ENCODE measurements at regions not wholly inside any gene's neighbourhood (a gene's known extent, or its start where the extent isn't known, plus 50 kb on each side); places are given as distances from the start of the nearest gene placed in this dataset.

DNA sequence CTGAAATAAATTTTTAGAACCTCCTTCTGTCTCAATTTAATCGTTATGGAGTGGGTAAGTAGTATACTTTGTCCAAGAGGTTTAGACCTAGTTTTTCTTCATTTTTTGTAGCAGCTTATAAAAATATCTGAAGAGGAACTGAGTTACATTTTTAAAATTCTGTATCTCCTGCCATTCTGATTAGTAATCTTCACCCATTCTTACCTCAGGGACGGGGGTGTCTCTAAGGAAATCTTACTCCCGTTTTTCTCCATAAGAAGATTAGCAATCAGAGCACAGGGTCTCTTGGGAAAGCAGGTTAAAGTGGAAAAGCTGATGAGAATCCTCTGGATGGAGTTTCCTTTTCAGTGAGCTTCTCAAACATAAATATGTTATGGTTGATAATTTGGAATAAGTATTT lies 259.3 kb upstream of the FAM83B start:
- Mint-ChIP-seq H3K4me3 (no peak overlapping the region), H3K27ac (no peak overlapping the region), H3K4me1 (no peaks in the 10 kb centered on the region), H3K9me3 (peaks cover 0 to 15% (median 4%) of the 10 kb centered on the region in 7 donors), H3K27me3 (no peaks in the 10 kb centered on the region), H3K36me3 (no peaks in the 10 kb centered on the region)
- ATAC-seq (ENCODE audit: low read depth in 2 of 2): no peak
- no peak for DNase-seq

DNA sequence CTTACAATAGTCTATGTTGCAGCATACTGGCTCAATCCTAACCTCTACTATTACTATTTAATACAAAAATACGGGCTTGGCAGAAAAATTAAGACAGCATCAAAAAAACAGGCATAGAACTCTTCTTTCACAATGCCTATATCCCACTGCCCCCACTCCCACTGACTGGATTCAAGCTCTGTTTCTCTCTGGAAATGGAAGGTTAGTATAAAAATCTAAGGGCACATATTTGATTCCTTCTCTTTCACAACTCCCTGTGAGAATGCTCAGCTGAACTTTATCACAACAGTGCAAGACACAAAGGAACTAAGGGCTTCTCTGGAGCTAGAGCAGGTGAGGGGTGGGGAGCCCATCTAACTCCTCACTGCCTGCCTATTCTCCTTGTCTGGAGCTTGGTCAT lies 258.4 kb upstream of the FAM83B start:
- H3K36me3 Mint-ChIP-seq: no peaks in the 10 kb centered on the region
- no peaks in the 10 kb centered on the region for H3K27me3 Mint-ChIP-seq
- DNase-seq (no peak), ATAC-seq (ENCODE audit: low read depth in 2 of 2) (no peak)
- H3K27ac Mint-ChIP-seq: no peak overlapping the region
- no peak overlapping the region for H3K4me3 Mint-ChIP-seq
- no peaks in the 10 kb centered on the region for H3K4me1 Mint-ChIP-seq
- H3K9me3 Mint-ChIP-seq: peaks cover 0 to 11% (median 4%) of the 10 kb centered on the region in 7 donors

- Mint-ChIP-seq H3K4me1 (no peaks in the 10 kb centered on the region), H3K4me3 (no peak overlapping the region), H3K36me3 (no peaks in the 10 kb centered on the region), H3K9me3 (peaks cover 0 to 2% (median 0%) of the 10 kb centered on the region in 7 donors), H3K27ac (no peak overlapping the region), H3K27me3 (no peaks in the 10 kb centered on the region)
- DNase-seq (no peak), ATAC-seq (ENCODE audit: low read depth in 2 of 2) (no peak)
Observed at GRCh38 chr6:54595844-54596243, 250.7 kb upstream of the FAM83B start.

- H3K4me3 Mint-ChIP-seq: no peak overlapping the region
- no peaks in the 10 kb centered on the region for H3K36me3 Mint-ChIP-seq
- H3K27me3 Mint-ChIP-seq: no peaks in the 10 kb centered on the region
- no peaks in the 10 kb centered on the region for H3K4me1 Mint-ChIP-seq
- H3K9me3 Mint-ChIP-seq: peaks cover 0 to 2% (median 0%) of the 10 kb centered on the region in 7 donors
- ATAC-seq (ENCODE audit: low read depth in 2 of 2): no peak
- no peak for DNase-seq
- H3K27ac Mint-ChIP-seq: no peak overlapping the region
Observed at GRCh38 chr6:54598787-54599313, 247.7 kb upstream of the FAM83B start.

GRCh38 chr6:54601600-54602300 lies 244.8 kb upstream of the FAM83B start:
- Mint-ChIP-seq H3K27ac (no peak overlapping the region), H3K27me3 (no peaks in the 10 kb centered on the region), H3K36me3 (no peaks in the 10 kb centered on the region), H3K4me3 (no peak overlapping the region), H3K9me3 (peaks cover 0 to 5% (median 0%) of the 10 kb centered on the region in 7 donors), H3K4me1 (no peaks in the 10 kb centered on the region)
- no peak for ATAC-seq (ENCODE audit: low read depth in 2 of 2)
- DNase-seq: no peak

DNA sequence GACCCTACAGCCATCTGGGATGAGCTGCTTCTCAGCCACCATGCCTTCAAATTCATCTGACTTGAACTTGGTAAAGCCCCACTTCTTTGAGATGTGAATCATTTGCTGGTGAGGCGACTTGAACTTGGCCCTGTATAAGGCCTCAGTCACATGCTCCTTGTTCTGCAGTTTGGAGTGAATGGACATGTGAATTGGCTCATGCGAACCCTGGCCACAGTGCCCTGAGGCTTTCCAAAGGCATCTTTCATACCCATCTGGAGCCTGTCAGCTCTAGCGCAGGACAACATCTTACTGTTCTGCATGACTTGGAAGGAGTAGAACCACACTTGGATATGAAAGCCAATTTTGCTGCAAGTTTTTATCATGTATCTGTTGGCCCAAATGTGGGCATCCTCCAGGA lies 244.0 kb upstream of the FAM83B start:
- Mint-ChIP-seq H3K27me3 (no peaks in the 10 kb centered on the region), H3K4me1 (no peaks in the 10 kb centered on the region), H3K27ac (no peak overlapping the region), H3K9me3 (peaks cover 0 to 5% (median 0%) of the 10 kb centered on the region in 7 donors), H3K36me3 (no peaks in the 10 kb centered on the region), H3K4me3 (no peak overlapping the region)
- ATAC-seq (ENCODE audit: low read depth in 2 of 2) (no peak), DNase-seq (no peak)

- ATAC-seq (ENCODE audit: low read depth in 2 of 2) (no peak), DNase-seq (no peak)
- H3K27ac Mint-ChIP-seq: no peak overlapping the region
- H3K4me3 Mint-ChIP-seq: no peak overlapping the region
- no peaks in the 10 kb centered on the region for H3K27me3 Mint-ChIP-seq
- H3K4me1 Mint-ChIP-seq: no peaks in the 10 kb centered on the region
- peaks cover 0 to 9% (median 2%) of the 10 kb centered on the region in 7 donors for H3K9me3 Mint-ChIP-seq
- no peaks in the 10 kb centered on the region for H3K36me3 Mint-ChIP-seq
Observed at GRCh38 chr6:54609981-54610380, 236.6 kb upstream of the FAM83B start.

- Mint-ChIP-seq H3K9me3 (peaks cover 0 to 9% (median 0%) of the 10 kb centered on the region in 7 donors), H3K4me1 (no peaks in the 10 kb centered on the region), H3K27ac (no peak overlapping the region), H3K36me3 (no peaks in the 10 kb centered on the region), H3K4me3 (no peak overlapping the region), H3K27me3 (no peaks in the 10 kb centered on the region)
- ATAC-seq (ENCODE audit: low read depth in 2 of 2) (no peak), DNase-seq (no peak)
Observed at GRCh38 chr6:54613596-54613995, 233.0 kb upstream of the FAM83B start.

DNA sequence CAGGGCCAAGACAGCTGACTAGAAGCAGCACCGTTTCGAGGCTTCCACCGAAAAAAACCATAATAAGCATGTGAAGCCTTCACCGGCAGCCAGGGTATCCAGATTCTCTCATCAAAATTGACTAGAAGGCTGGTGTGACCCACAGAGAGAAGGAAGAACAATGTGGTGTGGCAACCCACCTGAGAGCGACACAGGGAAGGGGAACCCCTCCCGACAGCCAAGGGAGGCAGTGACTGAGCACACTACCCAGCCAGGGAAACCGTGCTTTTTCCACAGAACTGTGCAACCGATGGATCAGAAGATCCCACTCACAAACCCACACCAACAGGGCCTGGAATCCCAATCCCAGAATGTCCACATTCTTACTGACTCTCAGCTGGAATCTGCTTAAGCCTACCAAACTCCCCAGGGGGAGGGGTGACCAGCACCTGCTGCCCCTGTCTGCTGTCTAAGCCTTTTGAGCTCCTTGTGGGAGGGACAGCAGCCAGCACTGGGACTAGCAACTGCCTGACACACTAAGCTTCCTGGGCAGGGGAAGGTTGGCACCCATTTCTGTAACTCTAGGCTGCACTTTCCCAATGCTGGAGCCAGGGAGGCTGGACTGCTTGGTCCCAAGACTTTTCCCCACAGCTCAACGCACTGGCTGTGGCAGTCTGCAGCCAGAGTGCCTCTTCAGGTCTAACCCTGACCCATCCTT lies 231.9 kb upstream of the FAM83B start:
- H3K9me3 Mint-ChIP-seq: peaks cover 0 to 9% (median 0%) of the 10 kb centered on the region in 7 donors
- H3K27me3 Mint-ChIP-seq: no peaks in the 10 kb centered on the region
- H3K27ac Mint-ChIP-seq: no peak overlapping the region
- H3K4me3 Mint-ChIP-seq: no peak overlapping the region
- DNase-seq: no peak
- no peak for ATAC-seq (ENCODE audit: low read depth in 2 of 2)
- no peaks in the 10 kb centered on the region for H3K4me1 Mint-ChIP-seq
- no peaks in the 10 kb centered on the region for H3K36me3 Mint-ChIP-seq

DNA sequence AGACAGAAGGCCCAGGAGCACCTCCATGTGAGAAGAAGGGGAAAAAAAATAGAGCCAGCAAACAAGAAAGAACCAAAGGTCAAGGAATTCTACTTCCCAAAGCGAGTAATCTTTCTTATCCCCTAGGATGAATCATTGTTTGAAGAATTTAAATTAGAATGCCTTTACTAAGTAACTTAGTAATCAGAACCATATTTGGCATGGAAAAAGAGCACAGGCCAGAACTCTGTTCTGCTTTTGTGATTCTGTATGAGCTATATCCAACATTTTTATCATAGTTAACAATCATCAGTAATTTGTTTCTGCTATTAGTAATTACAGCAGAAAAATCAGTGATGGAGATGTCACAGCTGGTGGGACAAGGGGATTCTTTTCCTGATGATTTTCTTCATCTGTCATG lies 228.8 kb upstream of the FAM83B start:
- Mint-ChIP-seq H3K4me3 (no peak overlapping the region), H3K27ac (no peak overlapping the region), H3K4me1 (no peaks in the 10 kb centered on the region), H3K9me3 (peaks cover 0 to 9% (median 0%) of the 10 kb centered on the region in 7 donors), H3K36me3 (no peaks in the 10 kb centered on the region), H3K27me3 (no peaks in the 10 kb centered on the region)
- DNase-seq: no peak
- no peak for ATAC-seq (ENCODE audit: low read depth in 2 of 2)

GRCh38 chr6:54618572-54618971 lies 228.0 kb upstream of the FAM83B start:
- peaks cover 0 to 9% (median 0%) of the 10 kb centered on the region in 7 donors for H3K9me3 Mint-ChIP-seq
- H3K36me3 Mint-ChIP-seq: no peaks in the 10 kb centered on the region
- H3K27me3 Mint-ChIP-seq: no peaks in the 10 kb centered on the region
- H3K4me1 Mint-ChIP-seq: no peaks in the 10 kb centered on the region
- DNase-seq (no peak), ATAC-seq (ENCODE audit: low read depth in 2 of 2) (no peak)
- no peak overlapping the region for H3K4me3 Mint-ChIP-seq
- H3K27ac Mint-ChIP-seq: no peak overlapping the region

- Mint-ChIP-seq H3K36me3 (no peaks in the 10 kb centered on the region), H3K4me3 (no peak overlapping the region)
Observed at GRCh38 chr6:54619102-54619501, 227.5 kb upstream of the FAM83B start.

DNA sequence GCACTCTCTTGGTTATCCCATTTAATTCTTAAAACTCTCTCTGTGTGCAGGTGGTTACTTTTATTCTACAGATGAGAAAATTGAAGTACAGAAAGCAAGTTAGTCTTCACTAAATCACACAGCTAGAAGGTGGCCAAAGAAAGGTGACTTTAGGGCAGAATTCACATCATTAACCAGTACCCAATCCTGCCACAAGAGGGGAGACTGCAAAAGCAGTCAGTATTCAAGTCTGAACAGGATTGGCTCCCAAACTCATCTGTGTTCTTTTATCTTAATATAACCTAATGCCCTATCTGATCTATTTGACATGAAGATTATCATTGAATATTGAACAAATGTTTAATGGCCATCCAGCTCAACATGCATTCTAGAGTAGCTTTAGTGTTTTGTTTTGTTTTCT lies 225.3 kb upstream of the FAM83B start:
- Mint-ChIP-seq H3K27me3 (no peaks in the 10 kb centered on the region), H3K27ac (no peak overlapping the region), H3K9me3 (peaks cover 0 to 4% (median 0%) of the 10 kb centered on the region in 7 donors)

More at GRCh38 chr6:54619102-54619501, 227.5 kb upstream of the FAM83B start:
- peaks cover 0 to 9% (median 0%) of the 10 kb centered on the region in 7 donors for H3K9me3 Mint-ChIP-seq
- ATAC-seq (ENCODE audit: low read depth in 2 of 2) (no peak), DNase-seq (no peak)
- no peaks in the 10 kb centered on the region for H3K27me3 Mint-ChIP-seq
- H3K27ac Mint-ChIP-seq: no peak overlapping the region
- H3K4me1 Mint-ChIP-seq: no peaks in the 10 kb centered on the region

DNA sequence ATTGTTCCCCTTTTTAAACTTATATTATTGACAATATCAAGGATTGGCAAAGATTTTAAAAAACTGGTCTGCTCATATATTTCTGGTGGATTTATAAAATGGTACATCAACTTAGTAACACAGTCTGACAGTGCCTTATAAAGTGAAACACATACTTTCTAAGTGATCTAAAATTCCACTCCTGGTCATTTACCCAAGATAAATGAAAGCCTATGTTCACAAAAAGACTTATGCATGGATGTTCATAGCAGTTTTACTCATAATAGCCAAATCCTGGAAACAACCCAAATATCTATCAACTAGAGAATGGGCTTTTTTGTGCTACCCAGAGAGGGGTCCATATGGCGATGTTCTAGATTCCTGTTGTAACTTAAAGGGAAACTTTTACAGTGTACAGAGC lies 222.4 kb upstream of the FAM83B start:
- ATAC-seq (ENCODE audit: low read depth in 2 of 2) (no peak), DNase-seq (no peak)
- peaks cover 0 to 5% (median 0%) of the 10 kb centered on the region in 7 donors for H3K9me3 Mint-ChIP-seq
- H3K27ac Mint-ChIP-seq: no peak overlapping the region
- no peaks in the 10 kb centered on the region for H3K36me3 Mint-ChIP-seq
- H3K4me3 Mint-ChIP-seq: no peak overlapping the region
- no peaks in the 10 kb centered on the region for H3K4me1 Mint-ChIP-seq
- no peaks in the 10 kb centered on the region for H3K27me3 Mint-ChIP-seq

More for the DNA sequence above, 225.3 kb upstream of the FAM83B start:
- Mint-ChIP-seq H3K4me1 (no peaks in the 10 kb centered on the region), H3K4me3 (no peak overlapping the region), H3K36me3 (no peaks in the 10 kb centered on the region)
- DNase-seq (no peak), ATAC-seq (ENCODE audit: low read depth in 2 of 2) (no peak)

Measured in naive B cell (primary cell).